ENCODE measurements at regions not wholly inside any gene's neighbourhood (a gene's known extent, or its start where the extent isn't known, plus 50 kb on each side); places are given as distances from the start of the nearest gene placed in this dataset.

GRCh38 chr9:135320331-135320730 lies 159.3 kb upstream of the PPP1R26 start:
- TF ChIP-seq, protein P1, sequence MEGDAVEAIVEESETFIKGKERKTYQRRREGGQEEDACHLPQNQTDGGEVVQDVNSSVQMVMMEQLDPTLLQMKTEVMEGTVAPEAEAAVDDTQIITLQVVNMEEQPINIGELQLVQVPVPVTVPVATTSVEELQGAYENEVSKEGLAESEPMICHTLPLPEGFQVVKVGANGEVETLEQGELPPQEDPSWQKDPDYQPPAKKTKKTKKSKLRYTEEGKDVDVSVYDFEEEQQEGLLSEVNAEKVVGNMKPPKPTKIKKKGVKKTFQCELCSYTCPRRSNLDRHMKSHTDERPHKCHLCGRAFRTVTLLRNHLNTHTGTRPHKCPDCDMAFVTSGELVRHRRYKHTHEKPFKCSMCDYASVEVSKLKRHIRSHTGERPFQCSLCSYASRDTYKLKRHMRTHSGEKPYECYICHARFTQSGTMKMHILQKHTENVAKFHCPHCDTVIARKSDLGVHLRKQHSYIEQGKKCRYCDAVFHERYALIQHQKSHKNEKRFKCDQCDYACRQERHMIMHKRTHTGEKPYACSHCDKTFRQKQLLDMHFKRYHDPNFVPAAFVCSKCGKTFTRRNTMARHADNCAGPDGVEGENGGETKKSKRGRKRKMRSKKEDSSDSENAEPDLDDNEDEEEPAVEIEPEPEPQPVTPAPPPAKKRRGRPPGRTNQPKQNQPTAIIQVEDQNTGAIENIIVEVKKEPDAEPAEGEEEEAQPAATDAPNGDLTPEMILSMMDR (IDR thresholded peaks at IDR 0.05; ENCODE audit: unreplicated experiment): no peak
- POLR2A ChIA-PET: interaction anchor here (0.7 kb wide), 1 partner anchor 17 kb away, joined by 3 read pairs; no protein-coding TSS in a partner anchor
- DNase-seq (ENCODE audit: unreplicated experiment): no peak
- Mint-ChIP-seq H3K27me3 (ENCODE audit: insufficient read depth, unreplicated experiment) (peaks cover 45% of the 10 kb centered on the region), H3K9me3 (ENCODE audit: unreplicated experiment) (no peaks in the 10 kb centered on the region), H3K4me1 (ENCODE audit: insufficient read depth, unreplicated experiment) (no peaks in the 10 kb centered on the region), H3K27ac (ENCODE audit: low read depth, unreplicated experiment) (no peak overlapping the region), H3K36me3 (ENCODE audit: insufficient read depth, unreplicated experiment) (no peaks in the 10 kb centered on the region), H3K4me3 (ENCODE audit: unreplicated experiment) (no peak overlapping the region)
- BruUV-seq (replicated peaks): no TSS peak
- intact Hi-C loops (cut with micrococcal nuclease): no loop called here
- CTCF ChIA-PET: no interaction called here

- Mint-ChIP-seq H3K4me1 (ENCODE audit: insufficient read depth, unreplicated experiment) (no peaks in the 10 kb centered on the region), H3K9me3 (ENCODE audit: unreplicated experiment) (no peaks in the 10 kb centered on the region), H3K4me3 (ENCODE audit: unreplicated experiment) (no peak overlapping the region), H3K27me3 (ENCODE audit: insufficient read depth, unreplicated experiment) (peaks cover 39% of the 10 kb centered on the region), H3K36me3 (ENCODE audit: insufficient read depth, unreplicated experiment) (no peaks in the 10 kb centered on the region), H3K27ac (ENCODE audit: low read depth, unreplicated experiment) (no peak overlapping the region)
- CTCF ChIA-PET: no interaction called here
- DNase-seq (ENCODE audit: unreplicated experiment): no peak
- BruUV-seq (replicated peaks): no TSS peak
- intact Hi-C loops (cut with micrococcal nuclease): no loop called here
- TF ChIP-seq, protein P1 (IDR thresholded peaks at IDR 0.05; ENCODE audit: unreplicated experiment): no peak
- POLR2A ChIA-PET: no interaction called here
Measured at GRCh38 chr9:135320943-135321342, 158.6 kb upstream of the PPP1R26 start.

GRCh38 chr9:135321580-135321979 lies 158.0 kb upstream of the PPP1R26 start:
- ChIA-PET CTCF (no interaction called here), POLR2A (no interaction called here)
- DNase-seq (ENCODE audit: unreplicated experiment): no peak
- Mint-ChIP-seq H3K4me3 (ENCODE audit: unreplicated experiment) (no peak overlapping the region), H3K27me3 (ENCODE audit: insufficient read depth, unreplicated experiment) (peaks cover 32% of the 10 kb centered on the region), H3K27ac (ENCODE audit: low read depth, unreplicated experiment) (no peak overlapping the region), H3K9me3 (ENCODE audit: unreplicated experiment) (no peaks in the 10 kb centered on the region), H3K4me1 (ENCODE audit: insufficient read depth, unreplicated experiment) (no peaks in the 10 kb centered on the region), H3K36me3 (ENCODE audit: insufficient read depth, unreplicated experiment) (no peaks in the 10 kb centered on the region)
- TF ChIP-seq, protein P1 (IDR thresholded peaks at IDR 0.05; ENCODE audit: unreplicated experiment): no peak
- no TSS peak for BruUV-seq (replicated peaks)
- intact Hi-C loops (cut with micrococcal nuclease): no loop called here

DNA sequence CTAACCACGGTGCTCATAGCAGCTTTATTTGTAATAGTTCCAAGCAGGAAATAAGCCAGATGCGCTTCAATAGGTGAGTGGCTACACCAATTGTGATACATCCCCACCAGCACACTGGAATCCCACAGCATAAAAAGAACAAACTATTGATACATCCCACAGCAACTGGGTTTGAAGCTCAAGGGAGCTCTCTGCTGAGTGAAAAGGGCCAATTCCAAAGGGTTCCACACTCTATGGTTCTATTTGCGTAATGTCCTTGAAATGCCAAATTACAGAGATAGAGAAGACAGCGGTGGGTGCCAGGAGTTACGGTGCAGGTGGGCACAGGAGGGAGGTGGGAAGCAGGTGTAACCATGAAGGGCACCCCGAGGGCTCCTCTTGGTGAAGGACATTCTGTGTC lies 155.3 kb upstream of the PPP1R26 start:
- CTCF ChIA-PET: interaction anchor here (0.7 kb wide), 2 partner anchors 504 to 719 kb away, joined by 3 read pairs; no protein-coding TSS in a partner anchor
- no TSS peak for BruUV-seq (replicated peaks)

More for the DNA sequence above, 155.3 kb upstream of the PPP1R26 start:
- no peaks in the 10 kb centered on the region for H3K4me1 Mint-ChIP-seq (ENCODE audit: insufficient read depth, unreplicated experiment)
- no peaks in the 10 kb centered on the region for H3K36me3 Mint-ChIP-seq (ENCODE audit: insufficient read depth, unreplicated experiment)
- POLR2A ChIA-PET: no interaction called here
- H3K9me3 Mint-ChIP-seq (ENCODE audit: unreplicated experiment): no peaks in the 10 kb centered on the region
- H3K4me3 Mint-ChIP-seq (ENCODE audit: unreplicated experiment): no peak overlapping the region
- TF ChIP-seq, protein P1 (IDR thresholded peaks at IDR 0.05; ENCODE audit: unreplicated experiment): no peak
- no peak for DNase-seq (ENCODE audit: unreplicated experiment)
- intact Hi-C loops (cut with micrococcal nuclease): no loop called here
- H3K27ac Mint-ChIP-seq (ENCODE audit: low read depth, unreplicated experiment): no peak overlapping the region
- peaks cover 13% of the 10 kb centered on the region for H3K27me3 Mint-ChIP-seq (ENCODE audit: insufficient read depth, unreplicated experiment)

Data from MCF 10A (cell line).